ENCODE measurements at regions not wholly inside any gene's neighbourhood (a gene's known extent, or its start where the extent isn't known, plus 50 kb on each side); places are given as distances from the start of the nearest gene placed in this dataset.
"Not testable (repeated sequence)": the region's sequence is repeated elsewhere in the genome, so short reads cannot be mapped to it uniquely, and the experiment has no call there.

- DNase-seq (ENCODE audit: low read depth in 4 of 4, low spot score in 3 of 4): no peak
Observed at GRCh38 chr5:2890011-2890410, 138.5 kb upstream of the IRX2 start.

- no peak for DNase-seq (ENCODE audit: low read depth in 4 of 4, low spot score in 3 of 4)
Observed at GRCh38 chr5:2888520-2889060, 137.1 kb upstream of the IRX2 start.

- DNase-seq (ENCODE audit: low read depth in 4 of 4, low spot score in 3 of 4): no peak
Observed at GRCh38 chr5:2887481-2888348, 136.2 kb upstream of the IRX2 start.

GRCh38 chr5:2886531-2886930, 135.1 kb upstream of the IRX2 start:
- DNase-seq (ENCODE audit: low read depth in 4 of 4, low spot score in 3 of 4): no peak

GRCh38 chr5:2883771-2884170, 132.3 kb upstream of the IRX2 start:
- DNase-seq (ENCODE audit: low read depth in 4 of 4, low spot score in 3 of 4): no peak

- DNase-seq (ENCODE audit: low read depth in 4 of 4, low spot score in 3 of 4): no peak
Observed at GRCh38 chr5:2879701-2880100, 128.2 kb upstream of the IRX2 start.

GRCh38 chr5:2877522-2877921, 126.0 kb upstream of the IRX2 start:
- DNase-seq (ENCODE audit: low read depth in 4 of 4, low spot score in 3 of 4): no peak

- DNase-seq (ENCODE audit: low read depth in 4 of 4, low spot score in 3 of 4): no peak
Observed at GRCh38 chr5:2876183-2876582, 124.7 kb upstream of the IRX2 start.

GRCh38 chr5:2874099-2874498, 122.6 kb upstream of the IRX2 start:
- no peak for DNase-seq (ENCODE audit: low read depth in 4 of 4, low spot score in 3 of 4)

- DNase-seq (ENCODE audit: low read depth in 4 of 4, low spot score in 3 of 4): no peak
Observed at GRCh38 chr5:2872676-2873075, 121.2 kb upstream of the IRX2 start.

- no peak for DNase-seq (ENCODE audit: low read depth in 4 of 4, low spot score in 3 of 4)
Observed at GRCh38 chr5:2871282-2871681, 119.8 kb upstream of the IRX2 start.

GRCh38 chr5:2869471-2869870, 118.0 kb upstream of the IRX2 start:
- no peak for DNase-seq (ENCODE audit: low read depth in 4 of 4, low spot score in 3 of 4)

- DNase-seq (ENCODE audit: low read depth in 4 of 4, low spot score in 3 of 4): no peak
Observed at GRCh38 chr5:2867373-2867933, 116.0 kb upstream of the IRX2 start.

GRCh38 chr5:2866662-2867372, 115.3 kb upstream of the IRX2 start:
- no peak for DNase-seq (ENCODE audit: low read depth in 4 of 4, low spot score in 3 of 4)

- DNase-seq (ENCODE audit: low read depth in 4 of 4, low spot score in 3 of 4): no peak
Observed at GRCh38 chr5:2865856-2866255, 114.4 kb upstream of the IRX2 start.

GRCh38 chr5:2864515-2865105, 113.1 kb upstream of the IRX2 start:
- no peak for DNase-seq (ENCODE audit: low read depth in 4 of 4, low spot score in 3 of 4)

GRCh38 chr5:2863675-2864433, 112.4 kb upstream of the IRX2 start:
- no peak for DNase-seq (ENCODE audit: low read depth in 4 of 4, low spot score in 3 of 4)

GRCh38 chr5:2863133-2863532, 111.7 kb upstream of the IRX2 start:
- no peak for DNase-seq (ENCODE audit: low read depth in 4 of 4, low spot score in 3 of 4)

GRCh38 chr5:2862176-2862575, 110.7 kb upstream of the IRX2 start:
- DNase-seq (ENCODE audit: low read depth in 4 of 4, low spot score in 3 of 4): not testable (repeated sequence)

- no peak for DNase-seq (ENCODE audit: low read depth in 4 of 4, low spot score in 3 of 4)
Observed at GRCh38 chr5:2861605-2862004, 110.1 kb upstream of the IRX2 start.
